G401 (cell line): ENCODE measurements at regions not wholly inside any gene's neighbourhood (a gene's known extent, or its start where the extent isn't known, plus 50 kb on each side); places are given as distances from the start of the nearest gene placed in this dataset.

Experiments used
- DNase-seq: peaks from one replicate; pipeline ENCODE4 v3.0.0-alpha.2; 2015; ENCODE audit warnings: low spot score
- in situ Hi-C: cut with HindIII; loops from 2 replicates; pipeline ENCODE4 v1.10.0; 2016; ENCODE audit warnings: low sequenced_read_pairs, mixed read lengths

- DNase-seq = no peak
- in situ Hi-C loops = no loop called here
Observed at GRCh38 chr22:48205790-48206189, 1443.3 kb downstream of the TBC1D22A start.

DNA sequence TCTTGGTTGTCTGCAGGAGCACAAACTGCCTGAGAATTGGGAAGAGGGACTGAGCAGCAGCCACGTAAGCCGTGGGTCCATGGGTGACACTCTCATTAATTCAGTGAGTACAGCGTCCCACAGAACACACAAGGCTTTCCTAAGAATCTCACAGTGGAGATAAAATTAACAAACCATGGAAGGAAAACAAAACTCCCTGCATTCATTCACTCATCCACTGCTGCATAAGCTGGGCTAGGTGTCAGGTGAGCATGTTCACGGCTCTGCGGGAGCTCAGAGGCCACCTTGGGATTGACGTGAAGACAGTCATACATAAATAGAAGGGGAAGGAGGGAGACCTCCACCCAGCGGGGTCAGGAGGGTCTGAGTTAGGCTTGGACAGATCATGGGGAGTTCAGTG, 1442.7 kb downstream of the TBC1D22A start:
- in situ Hi-C loops = no loop called here
- no peak for DNase-seq

- in situ Hi-C loops = no loop called here
- no peak for DNase-seq
Observed at GRCh38 chr22:48204296-48204695, 1441.8 kb downstream of the TBC1D22A start.

DNA sequence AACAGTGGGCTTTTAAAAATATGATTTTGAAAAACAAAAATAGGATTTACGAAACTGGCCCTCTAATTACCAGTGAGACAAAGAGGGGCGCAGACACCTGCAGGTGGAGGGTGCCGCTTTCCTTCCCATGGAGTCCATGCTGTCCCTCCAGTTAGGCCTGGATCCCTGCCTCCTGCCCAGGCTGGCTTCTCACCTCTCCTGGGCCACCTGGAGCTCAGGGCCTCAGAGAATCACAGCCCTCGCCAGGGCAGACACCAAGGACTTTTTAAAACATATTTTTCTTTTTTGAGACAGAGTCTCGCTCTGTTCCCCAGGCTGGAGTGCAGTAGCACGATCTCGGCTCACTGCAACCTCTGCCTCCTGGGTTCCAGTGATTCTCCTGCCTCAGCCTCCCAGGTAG, 1437.2 kb downstream of the TBC1D22A start:
- DNase-seq = no peak
- in situ Hi-C loops = no loop called here

DNA sequence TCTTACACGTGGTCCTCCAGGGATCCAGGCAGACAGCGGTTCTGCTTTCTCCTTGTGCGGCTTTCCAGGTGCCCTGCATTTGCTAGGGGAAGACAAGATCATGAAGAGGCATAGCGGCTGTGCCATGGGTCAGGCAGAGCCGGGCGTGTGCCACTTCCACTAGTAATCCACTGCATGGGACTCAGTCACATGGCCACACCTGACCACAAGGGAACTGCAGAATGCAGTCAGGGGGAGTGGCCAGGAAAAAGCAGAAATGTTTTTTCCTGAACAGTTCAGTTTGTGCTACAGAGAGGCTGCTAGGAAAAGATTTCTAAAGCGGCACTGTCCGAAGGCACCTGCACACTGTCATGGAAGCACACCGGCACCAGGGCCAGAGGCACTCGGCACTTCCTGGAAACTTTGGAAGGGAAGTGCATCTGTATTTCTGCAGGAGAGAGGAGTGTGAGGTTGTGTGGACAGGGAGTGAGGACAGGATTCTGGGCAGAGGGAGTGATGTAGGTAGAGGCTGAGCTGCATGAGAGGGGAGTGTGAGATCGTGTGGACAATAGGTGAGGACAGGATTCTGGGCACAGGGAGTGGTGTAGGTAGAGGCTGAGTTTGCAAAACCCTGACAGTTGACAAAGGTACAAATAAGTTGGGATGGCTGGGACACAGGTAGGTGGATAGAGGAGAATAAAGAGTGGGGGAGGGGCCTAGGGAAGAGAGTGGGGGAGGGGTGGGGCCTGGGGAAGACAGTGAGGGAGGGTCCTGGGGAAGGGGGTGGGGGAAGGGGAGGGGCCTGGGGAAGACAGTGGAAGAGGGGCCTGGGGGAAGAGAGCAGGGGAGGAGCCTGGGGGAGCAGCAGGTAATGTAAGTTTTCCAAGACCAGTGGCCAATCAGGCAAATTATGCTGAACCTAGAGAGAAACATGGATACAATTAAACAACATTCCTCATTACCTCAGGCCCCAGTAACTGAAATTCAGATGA, 1436.3 kb downstream of the TBC1D22A start:
- in situ Hi-C loops = no loop called here
- no peak for DNase-seq

GRCh38 chr22:48197189-48197690, 1434.8 kb downstream of the TBC1D22A start:
- in situ Hi-C loops = no loop called here
- DNase-seq = no peak

- DNase-seq = no peak
- in situ Hi-C loops = no loop called here
Observed at GRCh38 chr22:48192920-48193319, 1430.5 kb downstream of the TBC1D22A start.

GRCh38 chr22:48192071-48192470, 1429.6 kb downstream of the TBC1D22A start:
- in situ Hi-C loops = no loop called here
- no peak for DNase-seq

- no peak for DNase-seq
- in situ Hi-C loops = no loop called here
Observed at GRCh38 chr22:48188231-48188721, 1425.8 kb downstream of the TBC1D22A start.

GRCh38 chr22:48187356-48187755, 1424.9 kb downstream of the TBC1D22A start:
- peak; percentile 39 for DNase-seq
- in situ Hi-C loops = no loop called here

GRCh38 chr22:48186146-48186790, 1423.8 kb downstream of the TBC1D22A start:
- DNase-seq = no peak
- in situ Hi-C loops = no loop called here

DNA sequence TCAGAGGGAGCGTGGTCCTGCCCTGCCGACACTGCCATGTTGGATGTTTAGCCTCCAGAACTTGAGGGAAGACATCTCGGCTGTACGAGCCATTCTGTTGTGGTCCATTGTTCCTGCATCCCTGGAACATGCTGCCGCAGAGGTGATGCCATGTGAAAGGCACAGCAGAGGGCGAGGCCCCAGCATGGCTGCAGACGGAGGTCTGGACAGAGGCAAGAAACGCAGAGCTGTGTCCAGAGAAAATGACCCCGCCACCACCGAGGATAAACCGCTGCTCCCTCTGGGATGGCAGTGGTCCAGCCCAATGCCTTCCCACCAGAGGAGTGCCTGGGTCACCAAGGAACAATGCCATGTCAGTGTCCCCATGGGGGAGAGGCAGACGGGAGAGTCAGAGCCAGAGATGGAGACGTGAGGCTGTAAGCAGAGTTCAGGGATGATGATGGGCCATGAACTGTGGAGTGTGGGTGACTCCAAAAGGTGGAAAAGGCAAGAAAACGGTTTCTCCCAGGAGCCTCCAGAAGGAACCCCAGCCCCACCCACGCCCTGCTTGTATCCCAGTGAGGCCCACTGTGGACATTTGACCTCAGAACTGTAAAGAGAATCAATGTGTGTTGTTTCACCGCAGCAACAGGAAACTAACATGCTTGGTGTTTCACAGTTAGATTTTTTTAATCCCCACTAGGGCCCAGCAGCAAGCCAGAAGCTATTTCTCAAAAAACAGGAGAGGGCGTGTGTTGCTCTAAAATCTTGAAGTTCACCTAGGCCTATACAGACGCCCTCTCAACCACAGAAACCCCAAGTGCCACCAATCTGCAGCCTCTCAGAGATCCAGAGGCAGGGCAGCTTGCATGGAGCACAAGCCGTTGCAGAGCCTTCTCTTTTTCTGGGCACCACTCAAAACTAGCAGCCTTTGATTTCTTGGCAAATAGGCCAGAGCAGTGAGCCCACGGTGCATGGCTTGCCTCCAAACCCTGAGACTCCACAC, 1422.9 kb downstream of the TBC1D22A start:
- in situ Hi-C loops = no loop called here
- peak; percentile 24 for DNase-seq

DNA sequence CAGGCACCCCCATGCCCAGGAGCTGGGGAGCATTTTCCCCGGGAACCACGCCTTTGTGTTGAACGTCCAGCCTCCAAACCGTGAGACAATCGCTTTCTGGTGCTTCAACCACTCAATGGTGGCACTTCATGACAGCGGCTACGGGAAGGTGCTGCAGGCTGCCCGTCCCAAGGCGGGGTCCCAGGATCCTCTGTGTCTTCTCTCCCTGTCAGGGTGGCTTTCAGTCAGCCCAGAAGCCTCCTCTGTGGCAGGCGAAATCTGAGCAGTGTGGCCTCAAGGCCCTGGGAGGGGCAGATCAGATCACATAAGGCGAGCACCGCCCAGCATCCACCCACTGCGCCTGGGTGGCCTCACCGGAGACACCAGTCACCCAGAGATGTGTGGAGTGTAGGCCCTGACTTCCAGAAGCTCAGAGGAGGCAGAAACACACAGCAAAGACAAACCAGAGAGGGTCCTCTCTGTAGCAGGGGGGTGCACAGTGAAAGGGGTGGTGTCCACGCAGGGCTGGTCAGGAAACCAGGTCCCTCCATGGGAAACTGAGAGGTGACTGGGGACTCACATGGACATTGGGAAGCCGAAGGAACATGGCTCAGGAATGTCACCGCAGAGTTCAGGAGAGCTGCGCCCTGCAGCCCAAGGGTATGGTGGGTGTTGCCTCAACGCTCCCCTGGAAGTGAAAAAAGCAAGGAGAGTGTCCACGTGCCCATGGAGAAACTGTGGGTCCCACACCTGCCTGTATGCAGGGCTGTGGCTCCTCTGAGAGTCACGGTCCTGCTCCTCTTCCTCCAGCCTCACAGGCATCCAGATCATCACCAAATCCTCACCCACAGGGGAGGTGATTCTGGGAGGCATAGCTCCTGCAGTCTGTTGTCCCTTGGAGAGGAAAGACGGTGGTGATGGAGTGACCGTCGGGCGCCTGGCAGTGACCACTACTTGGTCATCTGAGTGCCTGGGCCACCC, 1420.7 kb downstream of the TBC1D22A start:
- in situ Hi-C loops = no loop called here
- no peak for DNase-seq

- in situ Hi-C loops = no loop called here
- DNase-seq = no peak
Observed at GRCh38 chr22:48182031-48182430, 1419.6 kb downstream of the TBC1D22A start.

GRCh38 chr22:48181263-48181955, 1419.0 kb downstream of the TBC1D22A start:
- in situ Hi-C loops = no loop called here
- DNase-seq = no peak

DNA sequence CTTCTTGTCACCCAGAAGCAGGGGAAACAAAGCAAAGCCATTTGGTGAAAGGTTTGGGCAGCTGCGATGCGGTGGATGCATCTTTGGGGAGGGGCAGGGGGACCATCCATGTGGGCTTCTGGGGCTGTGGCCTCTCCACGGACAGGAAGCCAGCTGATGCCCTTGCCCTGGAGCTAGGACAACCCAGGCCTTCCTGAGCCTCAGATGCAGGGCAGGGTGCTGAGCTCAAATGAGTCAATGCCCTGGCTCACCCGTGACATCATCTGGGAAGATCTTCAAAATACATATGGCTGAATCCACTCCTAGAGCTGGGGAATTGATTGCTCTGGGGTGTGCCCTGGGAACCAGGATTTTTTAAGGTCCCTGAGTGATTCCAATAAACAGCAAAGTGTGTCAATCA, 1418.2 kb downstream of the TBC1D22A start:
- in situ Hi-C loops = no loop called here
- no peak for DNase-seq
